ENCODE measurements at regions not wholly inside any gene's neighbourhood (a gene's known extent, or its start where the extent isn't known, plus 50 kb on each side); places are given as distances from the start of the nearest gene placed in this dataset.

DNA sequence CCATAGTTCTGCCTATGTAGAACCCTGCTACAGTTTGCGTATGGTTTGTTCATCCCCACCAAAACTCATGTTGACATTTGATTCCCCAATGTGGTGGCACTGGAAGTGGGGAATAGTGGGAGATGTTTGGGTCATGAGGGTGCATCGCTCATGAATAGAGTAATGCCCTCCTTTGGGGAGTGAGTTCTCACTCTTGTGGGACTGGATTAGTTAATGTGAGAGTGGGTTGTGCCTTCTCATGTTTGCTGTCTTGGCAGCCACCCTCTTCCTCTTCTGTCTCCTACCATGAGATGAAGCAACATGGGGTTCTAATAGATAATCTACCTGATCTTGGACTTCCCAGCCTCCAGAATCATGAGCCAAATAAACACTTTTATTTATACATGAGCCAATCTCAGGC is 237.2 kb upstream of the APCDD1 start:
- H3K9me3 ChIP-seq: no peaks in the 10 kb centered on the region
- DNase-seq: no peak
- 67 to 81% (median 75%) methylated on average over 2 of the region's 2 CpGs for WGBS, 3 donors
- no peaks in the 10 kb centered on the region for H3K36me3 ChIP-seq (ENCODE audit: insufficient read depth in 1 of 2, low read depth in 1 of 2)
- no peak for ATAC-seq
- H3K27me3 ChIP-seq (ENCODE audit: insufficient read depth in 3 of 3, low read length in 2 of 3): no peaks in the 10 kb centered on the region
- no peak overlapping the region for H3K27ac ChIP-seq
- intact Hi-C loops (cut with DNase I): no loop called here
- H3K4me1 ChIP-seq: no peaks in the 10 kb centered on the region
- H3K4me3 ChIP-seq: no peak overlapping the region
- no peak for TF ChIP-seq CTCF (IDR thresholded peaks at IDR 0.05)

GRCh38 chr18:10225300-10225699 is 229.1 kb upstream of the APCDD1 start:
- Histone ChIP-seq H3K4me3 (no peak overlapping the region), H3K27ac (no peak overlapping the region), H3K27me3 (ENCODE audit: insufficient read depth in 3 of 3, low read length in 2 of 3) (no peaks in the 10 kb centered on the region), H3K36me3 (ENCODE audit: insufficient read depth in 1 of 2, low read depth in 1 of 2) (no peaks in the 10 kb centered on the region), H3K9me3 (no peaks in the 10 kb centered on the region), H3K4me1 (no peaks in the 10 kb centered on the region)
- intact Hi-C loops (cut with DNase I): no loop called here
- DNase-seq (no peak), ATAC-seq (no peak)
- TF ChIP-seq CTCF (IDR thresholded peaks at IDR 0.05): no peak
- WGBS, 3 donors: 96 to 98% (median 97%) methylated on average over 6 of the region's 6 CpGs

- Histone ChIP-seq H3K9me3 (no peaks in the 10 kb centered on the region), H3K4me3 (no peak overlapping the region), H3K4me1 (no peaks in the 10 kb centered on the region), H3K27me3 (ENCODE audit: insufficient read depth in 3 of 3, low read length in 2 of 3) (no peaks in the 10 kb centered on the region), H3K27ac (no peak overlapping the region), H3K36me3 (ENCODE audit: insufficient read depth in 1 of 2, low read depth in 1 of 2) (no peaks in the 10 kb centered on the region)
- intact Hi-C loops (cut with DNase I): no loop called here
- WGBS, 3 donors: 70 to 77% (median 72%) methylated on average over 2 of the region's 2 CpGs
- ATAC-seq (no peak), DNase-seq (no peak)
- TF ChIP-seq CTCF (IDR thresholded peaks at IDR 0.05): no peak
Measured at GRCh38 chr18:10226971-10227370, 227.5 kb upstream of the APCDD1 start.

DNA sequence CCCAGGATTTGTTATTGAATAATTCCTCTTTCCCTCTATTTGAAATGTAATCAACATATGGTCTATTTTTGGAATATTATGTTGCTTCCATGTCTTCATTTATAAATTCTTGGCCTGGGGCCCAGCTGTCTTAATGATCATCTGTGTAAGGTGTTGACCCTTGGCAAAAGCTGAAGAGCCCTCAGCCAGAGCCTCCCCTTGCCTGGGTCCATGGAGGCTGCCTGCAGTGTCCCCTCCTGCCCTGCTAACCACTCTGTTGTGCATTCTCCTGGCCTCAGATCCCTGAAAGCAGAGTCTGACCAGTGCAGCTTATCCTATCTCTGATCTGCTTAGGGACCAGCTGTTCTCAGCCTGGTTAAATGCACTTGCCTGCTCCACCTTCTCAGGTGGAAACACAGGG is 226.1 kb upstream of the APCDD1 start:
- intact Hi-C loops (cut with DNase I): no loop called here
- no peaks in the 10 kb centered on the region for H3K9me3 ChIP-seq
- no peak overlapping the region for H3K27ac ChIP-seq

More for the DNA sequence above, 226.1 kb upstream of the APCDD1 start:
- Histone ChIP-seq H3K4me3 (no peak overlapping the region), H3K4me1 (no peaks in the 10 kb centered on the region), H3K27me3 (ENCODE audit: insufficient read depth in 3 of 3, low read length in 2 of 3) (no peaks in the 10 kb centered on the region), H3K36me3 (ENCODE audit: insufficient read depth in 1 of 2, low read depth in 1 of 2) (no peaks in the 10 kb centered on the region)
- no peak for TF ChIP-seq CTCF (IDR thresholded peaks at IDR 0.05)
- ATAC-seq: no peak
- DNase-seq: no peak

Measured in psoas muscle (tissue), 7 donors.